AG09309 (cell line): ENCODE measurements at regions not wholly inside any gene's neighbourhood (a gene's known extent, or its start where the extent isn't known, plus 50 kb on each side); places are given as distances from the start of the nearest gene placed in this dataset.

Experiments
- DNase-seq: peaks from one replicate; pipeline ENCODE4 v3.0.0-alpha.2; 2010; ENCODE audit warnings: low read depth
- H3K4me3 ChIP-seq: 2 replicates; pipeline ENCODE4 v1.5.1; 2011; ENCODE audit warnings: mild to moderate bottlenecking, low read depth, low read length, moderate library complexity; ENCODE audit not compliant: control insufficient read depth
- CTCF ChIP-seq: IDR thresholded peaks from 2 replicates; pipeline ENCODE4 v1.5.1; 2011; ENCODE audit warnings: mild to moderate bottlenecking, low read depth, low read length, inconsistent platforms; ENCODE audit not compliant: insufficient read depth, control insufficient read depth; ENCODE audit errors: missing control alignments

GRCh38 chr6:122524056-122524455, 52.4 kb upstream of the SERINC1 start:
- H3K4me3 ChIP-seq, result no peak overlapping the region
- no peak for TF ChIP-seq CTCF
- DNase-seq, result no peak

GRCh38 chr6:122530440-122531046, 58.9 kb upstream of the SERINC1 start:
- peak; percentile 39 for DNase-seq
- peak; percentile 90 for TF ChIP-seq CTCF
- H3K4me3 ChIP-seq, result no peak overlapping the region

- no peak for DNase-seq
- TF ChIP-seq CTCF, result no peak
- no peak overlapping the region for H3K4me3 ChIP-seq
Measured at GRCh38 chr6:122548281-122548680, 61.9 kb upstream of the PKIB start.

- TF ChIP-seq CTCF, result no peak
- DNase-seq, result no peak
- H3K4me3 ChIP-seq, result no peak overlapping the region
Measured at GRCh38 chr6:122548820-122549219, 61.4 kb upstream of the PKIB start.

GRCh38 chr6:122553697-122554096, 56.5 kb upstream of the PKIB start:
- no peak for DNase-seq
- no peak overlapping the region for H3K4me3 ChIP-seq

GRCh38 chr6:122555561-122555960, 54.6 kb upstream of the PKIB start:
- no peak for DNase-seq
- no peak for TF ChIP-seq CTCF

More at GRCh38 chr6:122553697-122554096, 56.5 kb upstream of the PKIB start:
- no peak for TF ChIP-seq CTCF

More at GRCh38 chr6:122555561-122555960, 54.6 kb upstream of the PKIB start:
- no peak overlapping the region for H3K4me3 ChIP-seq
